GM19397 (cell line): ENCODE measurements at regions not wholly inside any gene's neighbourhood (a gene's known extent, or its start where the extent isn't known, plus 50 kb on each side); places are given as distances from the start of the nearest gene placed in this dataset.

Source experiments
- ATAC-seq: cut with Tn5 transposase; IDR thresholded peaks from one replicate; pipeline ENCODE4 v1.9.1; 2021; ENCODE audit warnings: mild to moderate bottlenecking, moderate library complexity; ENCODE audit not compliant: unreplicated experiment

DNA sequence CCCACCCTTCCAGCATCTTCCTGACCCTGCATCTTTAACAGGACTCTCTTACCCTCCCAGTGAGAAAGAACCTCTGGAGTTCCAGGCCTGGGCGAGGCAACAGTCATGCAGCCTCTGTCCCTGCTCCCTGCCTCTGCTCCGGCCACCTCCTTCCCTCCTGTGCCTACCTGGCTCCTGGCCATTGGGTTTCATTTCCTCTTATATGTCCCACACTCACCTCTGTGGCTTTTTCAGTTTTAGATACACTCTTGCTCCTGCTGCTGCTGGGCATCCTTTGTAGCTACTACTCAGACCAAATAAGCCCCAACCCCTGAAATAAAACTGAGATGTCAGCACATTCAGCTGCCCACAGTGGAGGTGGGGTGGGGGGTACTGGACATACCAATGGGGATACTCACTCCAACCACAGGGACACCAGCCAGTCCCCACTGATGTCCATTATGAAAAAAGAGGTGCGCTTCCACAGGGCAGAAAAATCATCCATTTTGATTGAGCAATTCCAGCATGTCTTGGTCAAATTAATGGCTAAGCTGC lies 99.1 kb upstream of the NRXN3 start:
- no peak for ATAC-seq

DNA sequence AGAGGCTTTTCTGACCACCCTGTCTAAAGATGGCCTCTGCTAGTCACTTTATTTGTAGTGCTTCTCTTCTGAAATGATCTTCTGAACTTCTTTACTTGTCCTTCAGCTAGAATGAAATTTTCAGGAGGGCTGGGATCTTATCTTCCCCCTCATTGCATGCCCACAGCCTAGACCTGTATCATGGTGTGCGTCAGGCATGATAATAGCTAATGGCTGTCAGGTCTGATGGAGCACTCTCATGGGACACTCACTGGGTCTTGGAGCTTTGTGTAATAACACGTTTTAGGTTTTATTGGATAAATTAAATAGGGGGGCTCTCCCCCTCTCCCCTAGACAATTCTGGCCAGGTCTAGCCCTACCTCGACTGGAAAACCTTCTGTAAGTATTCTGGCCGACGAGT lies 97.1 kb upstream of the NRXN3 start:
- no peak for ATAC-seq

DNA sequence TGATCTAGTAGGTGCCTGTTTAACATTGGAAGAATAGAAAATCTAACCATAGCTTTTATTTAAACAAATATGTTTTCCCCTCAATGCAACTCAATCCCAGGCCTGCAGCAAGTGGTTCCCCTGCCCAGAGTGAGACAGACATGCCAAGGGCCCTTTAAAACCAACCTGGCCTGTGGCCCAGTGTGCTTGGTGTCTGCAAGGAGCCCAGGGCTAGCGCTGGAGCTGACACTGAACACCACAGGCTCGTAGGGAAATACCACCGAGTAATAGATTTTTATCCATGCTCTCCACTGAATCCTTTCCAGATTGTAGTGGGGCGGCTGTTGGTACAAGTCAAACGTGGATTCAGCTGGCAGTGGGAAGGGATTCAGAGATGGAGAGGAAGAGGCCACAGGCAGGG lies 95.6 kb upstream of the NRXN3 start:
- ATAC-seq = no peak

DNA sequence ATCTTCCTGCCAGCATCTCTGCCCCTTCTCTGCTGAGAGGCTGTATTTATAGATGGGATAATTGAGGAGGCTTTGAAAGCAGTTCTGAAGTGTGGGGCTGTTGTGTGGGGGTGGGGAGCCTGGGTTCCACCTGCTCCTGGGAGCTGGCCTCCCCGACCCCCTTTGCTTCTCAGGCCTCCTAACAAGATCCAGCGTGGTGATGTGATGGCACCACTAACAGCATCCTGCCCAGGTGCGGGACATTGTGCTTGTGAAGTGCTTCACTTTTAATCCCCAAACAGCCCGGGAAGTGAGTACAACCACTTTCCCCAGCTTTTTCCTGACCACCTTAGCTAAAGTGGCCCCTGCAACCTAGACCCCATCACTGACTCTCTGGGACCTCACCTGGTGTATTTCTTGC lies 95.1 kb upstream of the NRXN3 start:
- no peak for ATAC-seq

DNA sequence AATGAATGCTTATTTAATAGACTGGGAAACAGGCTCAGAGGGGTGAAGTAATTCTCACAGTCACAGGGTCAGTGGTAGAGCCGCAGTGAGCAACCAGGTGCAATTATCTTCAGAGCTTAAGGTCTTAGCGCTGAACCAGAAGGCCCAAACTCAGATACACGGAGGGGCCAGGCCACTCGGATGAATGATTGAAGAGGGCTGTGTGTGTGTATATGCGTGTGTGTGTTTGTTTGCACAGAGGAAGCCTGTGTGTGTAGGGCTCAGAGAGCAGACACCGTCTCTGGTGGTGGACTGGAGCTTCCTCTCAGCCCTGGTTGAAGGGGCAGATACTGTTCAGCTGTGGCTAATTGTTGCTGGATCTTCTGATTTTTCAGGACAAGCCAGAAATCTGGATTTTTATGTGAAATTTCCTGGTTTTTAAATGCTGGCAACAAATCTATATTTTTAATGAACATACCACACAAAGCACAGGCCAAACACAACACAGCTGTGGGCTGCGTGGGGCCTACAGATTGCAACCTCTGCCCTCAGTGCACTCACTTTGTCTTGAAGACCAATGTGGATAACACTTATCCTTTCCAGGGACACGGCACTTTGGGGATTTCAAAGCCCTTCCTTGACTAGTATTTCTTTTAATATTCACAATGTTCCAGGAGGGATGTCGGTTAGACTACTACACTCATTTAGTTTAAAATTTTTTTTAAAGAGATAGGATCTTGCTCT lies 94.5 kb upstream of the NRXN3 start:
- no peak for ATAC-seq

DNA sequence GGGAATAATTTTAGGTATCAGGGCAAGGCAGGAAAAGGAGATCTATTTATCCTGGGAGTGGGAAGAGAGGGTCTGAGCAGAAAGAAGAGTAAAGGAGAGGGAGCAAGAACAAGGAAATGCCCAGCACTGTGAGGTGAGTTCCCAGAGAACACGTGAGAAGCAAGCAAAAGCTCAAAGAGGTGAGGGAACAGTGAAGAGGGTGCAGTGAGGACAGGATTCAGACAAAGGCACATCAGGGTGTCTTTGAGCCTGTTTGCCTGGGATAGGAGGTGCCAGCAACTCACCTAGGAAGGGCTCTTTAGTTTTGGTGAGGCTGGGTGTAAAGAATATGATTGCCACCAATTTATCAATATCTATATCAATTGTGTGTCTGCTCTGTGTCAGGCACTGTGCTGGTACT lies 88.9 kb upstream of the NRXN3 start:
- ATAC-seq = no peak

DNA sequence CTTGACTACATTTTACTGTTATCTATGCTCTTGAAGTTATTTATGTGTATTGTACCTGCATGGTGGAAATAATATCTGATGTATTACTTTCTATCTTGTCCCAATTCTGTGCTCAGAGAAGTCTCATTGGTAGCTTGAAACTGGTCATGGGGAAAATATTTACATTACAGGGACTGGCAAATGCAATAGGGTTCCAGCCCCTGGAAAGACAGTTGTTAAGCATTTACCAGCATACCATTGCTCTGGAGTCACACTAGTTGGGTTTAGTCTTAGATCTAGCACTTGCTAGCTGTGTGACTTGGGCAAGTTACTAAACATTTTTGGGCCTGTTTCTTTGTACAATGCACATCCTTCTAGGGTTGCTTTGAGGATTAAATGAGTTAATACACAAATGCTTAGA lies 86.3 kb upstream of the NRXN3 start:
- ATAC-seq = no peak

DNA sequence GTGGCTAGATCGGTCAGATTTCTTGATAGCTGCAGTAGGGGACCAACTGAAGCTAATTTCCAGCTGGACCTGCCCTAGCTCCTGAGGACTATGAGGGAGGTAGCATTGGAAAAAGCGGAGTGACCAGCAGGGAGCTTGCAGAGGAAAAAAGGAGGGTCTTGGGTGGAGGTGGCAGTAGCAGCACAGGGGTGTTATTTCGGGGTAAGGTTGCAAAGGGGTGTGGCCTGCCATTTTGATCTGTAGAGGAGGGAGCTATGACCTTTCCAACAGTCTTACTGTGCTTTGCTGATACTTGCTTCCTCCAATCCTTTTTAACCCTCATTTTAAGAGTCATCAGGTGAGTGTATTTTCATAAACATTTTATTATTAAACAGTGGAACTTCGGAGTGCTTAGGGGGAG lies 83.8 kb upstream of the NRXN3 start:
- no peak for ATAC-seq

DNA sequence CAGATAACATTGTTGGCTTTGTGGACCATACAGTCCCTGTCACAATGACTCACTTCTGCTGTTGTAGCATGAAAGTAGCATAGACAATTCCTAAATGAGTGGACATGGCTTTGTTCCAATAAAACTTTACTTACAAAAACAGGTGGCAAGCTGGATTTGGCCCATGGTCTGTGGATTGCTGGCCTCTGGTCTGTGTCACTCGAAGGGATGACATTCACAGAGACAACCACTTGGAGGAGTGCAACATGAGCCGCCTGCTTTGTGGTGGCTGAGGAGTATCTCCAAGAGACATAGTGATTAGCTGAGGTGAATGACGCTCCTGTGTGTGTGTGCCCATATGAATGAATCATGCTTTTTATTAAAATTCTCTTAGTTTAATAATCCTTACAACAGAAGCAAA lies 81.3 kb upstream of the NRXN3 start:
- no peak for ATAC-seq

DNA sequence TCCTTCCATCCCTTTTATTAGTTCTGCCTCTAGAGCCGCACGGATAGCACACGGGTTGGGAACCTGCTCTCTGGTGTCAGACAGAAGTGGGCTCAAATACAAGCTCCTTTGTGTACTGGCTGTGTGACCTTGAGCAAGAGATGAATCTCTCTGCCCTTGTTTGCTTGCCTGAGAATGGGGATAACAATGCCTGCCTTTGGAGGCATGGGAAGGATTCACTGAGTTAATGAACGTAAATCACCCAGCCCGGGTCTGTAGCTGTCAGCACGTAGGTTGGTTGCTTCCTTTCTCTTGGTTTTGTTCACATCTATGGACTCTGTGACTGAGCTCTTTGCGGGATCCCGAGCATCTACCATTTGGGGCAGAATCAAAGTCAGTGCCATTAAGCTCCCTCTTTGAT lies 79.3 kb upstream of the NRXN3 start:
- no peak for ATAC-seq

DNA sequence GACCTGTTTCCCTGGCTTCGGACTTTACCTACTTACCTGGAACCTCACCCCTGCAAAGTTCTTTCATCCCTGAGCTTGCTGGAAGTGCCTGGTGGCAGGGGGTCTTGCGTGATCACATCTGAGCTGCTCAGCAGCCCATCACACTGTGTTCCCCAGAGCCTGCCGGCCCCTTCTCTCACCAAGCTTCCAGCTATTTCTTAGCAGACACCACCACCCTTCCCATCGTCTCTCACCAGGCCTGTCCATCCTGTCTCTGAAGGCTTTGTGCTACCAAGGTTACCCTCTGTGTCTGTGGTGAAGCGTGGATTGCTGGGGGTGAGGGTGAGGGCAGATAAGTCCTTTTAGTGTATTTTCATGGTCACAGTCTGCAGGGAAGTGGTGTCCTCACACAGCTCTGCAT lies 78.8 kb upstream of the NRXN3 start:
- no peak for ATAC-seq

DNA sequence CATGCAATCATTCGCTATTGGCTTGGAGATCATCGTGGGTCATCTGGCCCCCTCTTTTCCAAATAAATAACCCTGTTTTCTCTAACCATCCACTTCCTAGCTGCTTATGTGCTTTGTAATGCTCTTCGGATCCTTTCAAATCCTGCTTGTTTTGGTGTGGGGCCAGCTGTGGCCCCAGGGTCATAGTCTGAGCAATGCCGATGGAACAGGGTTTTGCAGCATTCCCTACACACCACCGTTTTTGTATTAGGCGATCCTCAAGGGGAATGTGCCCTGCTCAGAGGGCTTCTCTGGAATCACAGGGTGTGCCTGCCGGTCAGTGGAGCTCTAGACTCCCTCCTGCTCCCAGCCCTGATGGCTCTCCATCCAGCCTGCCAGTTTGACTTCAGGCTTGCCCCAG lies 78.1 kb upstream of the NRXN3 start:
- ATAC-seq = no peak

DNA sequence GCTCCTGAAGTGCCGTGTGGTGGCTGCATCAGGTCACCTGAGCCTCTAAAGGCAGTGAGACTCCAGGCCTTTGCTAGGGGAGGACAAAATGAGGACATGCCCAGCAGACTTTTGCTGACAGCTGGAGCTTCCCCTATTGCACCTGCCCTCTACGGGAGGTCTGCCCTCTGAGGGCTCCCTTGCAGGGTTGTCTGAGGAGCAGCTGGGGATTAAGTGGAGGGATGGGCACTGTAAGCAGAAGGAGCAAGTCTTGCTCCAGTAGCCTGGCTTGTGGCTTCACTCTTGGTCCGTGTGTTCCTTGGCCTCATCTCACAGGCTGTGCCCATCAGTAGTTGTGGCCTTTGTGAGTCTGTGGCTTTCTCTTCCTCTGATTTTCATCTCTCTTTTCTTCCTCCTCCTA lies 66.9 kb upstream of the NRXN3 start:
- no peak for ATAC-seq

DNA sequence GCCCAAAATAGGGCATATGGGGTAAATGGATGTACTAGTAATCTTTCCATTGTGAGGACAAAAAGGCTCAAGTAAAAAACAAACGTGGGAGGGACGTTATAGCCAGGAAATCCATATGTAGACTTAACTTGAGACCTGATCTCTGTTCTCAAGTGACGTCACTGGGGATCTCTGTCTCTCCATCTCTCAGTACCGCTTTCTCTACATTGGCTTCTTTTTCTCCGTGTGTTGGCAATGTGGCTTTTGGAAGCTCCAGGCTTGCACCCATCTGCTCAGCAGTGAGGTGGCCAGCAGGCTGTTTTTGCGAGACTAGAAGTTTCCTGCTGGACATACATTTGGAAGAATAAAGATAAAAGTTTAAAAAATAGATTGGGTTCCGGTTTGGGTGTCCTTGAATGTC lies 66.0 kb upstream of the NRXN3 start:
- ATAC-seq = no peak

DNA sequence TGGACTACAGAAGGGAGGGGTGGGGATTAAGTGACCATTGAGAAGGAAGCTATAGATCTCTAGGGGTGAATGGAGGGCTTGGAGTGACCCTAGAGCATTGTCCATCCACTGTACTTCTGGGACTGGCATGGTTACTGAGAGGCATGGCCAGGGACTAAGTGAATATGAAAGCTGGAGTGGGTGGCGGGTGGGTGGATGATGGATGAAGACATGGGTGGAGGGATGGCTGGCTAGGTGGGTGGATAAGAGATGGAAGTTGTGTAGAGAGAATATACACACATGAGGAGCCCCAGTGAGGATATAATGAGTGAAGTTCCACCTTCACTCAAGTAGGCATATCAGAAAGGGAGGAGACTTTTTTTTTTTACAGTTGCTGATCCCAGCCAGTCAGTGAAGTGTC lies 65.5 kb upstream of the NRXN3 start:
- no peak for ATAC-seq

DNA sequence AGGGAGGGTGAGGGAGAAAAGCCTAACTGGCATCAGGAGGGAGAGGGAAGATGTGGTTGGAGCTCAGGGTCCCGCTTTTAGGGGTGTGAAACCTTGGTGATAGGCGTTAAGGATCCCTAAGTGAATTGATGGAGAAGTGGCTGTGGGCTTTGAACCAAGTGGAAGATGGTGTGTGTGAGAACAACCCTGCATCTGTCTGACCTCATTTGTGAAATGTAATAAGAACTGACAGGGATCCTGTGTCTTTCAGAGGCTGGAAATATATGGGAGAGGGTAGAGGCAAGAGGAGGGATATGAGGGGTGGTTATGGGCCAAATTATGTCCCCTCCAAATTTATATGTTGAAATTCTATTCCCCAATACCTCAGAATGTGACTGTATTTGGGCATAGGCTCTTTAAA lies 63.8 kb upstream of the NRXN3 start:
- no peak for ATAC-seq

DNA sequence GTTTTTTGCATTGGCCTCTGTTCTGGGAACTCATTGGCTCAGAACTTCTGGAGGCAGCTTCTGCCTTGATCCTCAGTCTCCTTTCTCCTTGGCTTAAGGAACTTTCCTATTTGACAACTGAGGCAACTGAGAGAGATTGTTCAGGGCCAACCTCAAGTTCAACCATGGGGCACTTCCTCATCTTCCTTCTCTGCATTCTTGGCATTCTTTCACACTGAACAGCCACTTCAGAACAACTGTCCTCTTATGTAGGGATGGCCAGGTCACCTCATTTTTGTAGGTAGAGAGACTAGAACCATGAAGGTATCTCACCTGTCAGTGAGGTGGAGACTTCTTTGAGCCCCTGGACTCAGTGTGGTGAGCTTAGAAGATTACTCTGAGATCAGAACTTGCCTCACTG lies 63.0 kb upstream of the NRXN3 start:
- ATAC-seq = no peak

DNA sequence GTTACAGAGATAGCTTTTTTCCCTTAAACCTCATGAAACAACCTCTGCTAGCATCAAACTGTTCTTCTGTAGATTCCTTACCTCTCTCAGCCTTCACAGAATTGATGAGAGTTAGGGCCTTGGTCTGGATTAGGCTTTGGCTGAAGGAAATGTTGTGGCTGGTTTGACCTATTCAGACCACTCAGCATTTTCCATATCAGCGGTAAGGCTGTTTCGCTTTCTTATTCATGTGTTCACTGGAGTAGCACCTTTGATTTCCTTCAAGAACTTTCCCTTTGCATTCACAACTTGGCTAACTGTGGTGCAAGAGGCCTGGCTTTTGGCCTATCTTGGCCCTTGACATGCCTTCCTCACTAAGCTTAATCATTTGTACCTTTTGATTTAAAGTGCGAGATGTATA lies 50.7 kb upstream of the NRXN3 start:
- ATAC-seq = no peak
